ENCODE measurements at regions not wholly inside any gene's neighbourhood (a gene's known extent, or its start where the extent isn't known, plus 50 kb on each side); places are given as distances from the start of the nearest gene placed in this dataset.

DNA sequence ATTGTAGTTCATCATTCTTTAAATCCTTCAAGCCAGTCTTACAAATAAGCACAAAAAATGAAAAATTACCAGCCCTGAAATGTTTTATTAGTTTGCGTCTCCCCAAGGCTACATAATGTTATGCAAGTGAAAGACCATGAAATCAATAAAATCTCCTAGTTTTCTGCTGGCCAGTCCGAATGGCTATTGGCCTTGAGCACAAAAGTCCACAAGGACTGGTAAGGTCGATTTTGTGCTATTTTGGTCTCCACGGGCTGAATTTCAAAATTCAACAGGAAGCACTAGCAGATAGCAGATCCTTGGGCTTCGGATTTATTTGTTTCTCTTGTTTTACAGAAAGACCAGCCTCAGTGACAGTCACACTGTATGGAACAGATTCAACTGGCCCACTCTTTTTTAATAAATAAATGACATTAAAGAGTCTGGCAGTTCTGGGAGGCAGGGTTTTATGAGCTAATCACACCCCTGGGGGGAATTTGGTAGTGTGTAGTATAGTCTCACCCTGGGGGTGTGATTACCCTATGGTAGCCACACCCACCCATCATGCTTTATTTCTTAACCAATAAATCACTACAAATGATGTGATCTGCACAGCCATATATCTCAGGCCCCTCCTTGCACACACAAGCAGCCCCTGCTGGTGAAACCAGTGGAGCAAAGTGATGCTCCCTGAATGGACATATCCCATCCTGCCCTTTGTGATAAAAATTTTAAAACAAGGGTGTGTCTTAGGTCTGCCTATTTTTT lies 51.1 kb upstream of the TMEM33 start:
- H3K27ac ChIP-seq: no peak overlapping the region
- WGBS, 2 donors (ENCODE audit: low coverage in 1 of 2): 47 to 65% methylated on average over 5 of the region's 5 CpGs

DNA sequence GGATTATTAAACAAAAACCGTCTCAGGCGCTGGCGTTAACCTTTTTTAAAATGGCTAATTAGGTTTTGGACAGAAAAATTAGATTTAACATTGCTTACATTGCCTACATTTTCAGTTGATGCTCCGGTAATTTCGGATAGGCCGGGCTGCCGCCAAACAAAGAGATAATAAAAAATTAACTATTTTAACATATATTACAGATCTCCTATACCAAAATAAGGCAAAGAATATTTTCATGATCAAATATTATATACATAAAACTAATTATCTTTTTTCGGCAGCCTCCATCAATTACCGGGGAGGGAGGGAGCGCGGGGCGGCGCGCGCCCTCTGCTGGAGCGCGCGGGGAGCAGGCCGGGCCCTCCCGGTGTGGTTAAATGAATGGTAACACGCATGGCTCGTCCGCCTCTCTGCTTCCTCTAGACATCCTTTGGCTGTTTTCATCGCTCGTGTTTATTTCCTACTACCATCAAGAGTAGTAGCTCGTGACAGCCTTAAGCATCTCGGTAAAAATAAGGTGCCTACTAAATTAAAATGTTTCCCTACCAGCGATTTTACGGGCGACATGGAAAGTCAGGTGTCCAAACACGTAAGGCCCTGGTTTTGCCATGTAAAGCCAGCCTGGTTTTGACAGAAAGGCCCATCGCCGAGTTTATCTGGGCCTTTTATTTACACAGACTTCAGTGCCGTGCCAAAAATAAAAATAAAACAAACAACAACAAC lies 52.4 kb upstream of the TMEM33 start:
- TF ChIP-seq EP300 (IDR thresholded peaks at IDR 0.05): no peak
- TF ChIP-seq, protein P1, sequence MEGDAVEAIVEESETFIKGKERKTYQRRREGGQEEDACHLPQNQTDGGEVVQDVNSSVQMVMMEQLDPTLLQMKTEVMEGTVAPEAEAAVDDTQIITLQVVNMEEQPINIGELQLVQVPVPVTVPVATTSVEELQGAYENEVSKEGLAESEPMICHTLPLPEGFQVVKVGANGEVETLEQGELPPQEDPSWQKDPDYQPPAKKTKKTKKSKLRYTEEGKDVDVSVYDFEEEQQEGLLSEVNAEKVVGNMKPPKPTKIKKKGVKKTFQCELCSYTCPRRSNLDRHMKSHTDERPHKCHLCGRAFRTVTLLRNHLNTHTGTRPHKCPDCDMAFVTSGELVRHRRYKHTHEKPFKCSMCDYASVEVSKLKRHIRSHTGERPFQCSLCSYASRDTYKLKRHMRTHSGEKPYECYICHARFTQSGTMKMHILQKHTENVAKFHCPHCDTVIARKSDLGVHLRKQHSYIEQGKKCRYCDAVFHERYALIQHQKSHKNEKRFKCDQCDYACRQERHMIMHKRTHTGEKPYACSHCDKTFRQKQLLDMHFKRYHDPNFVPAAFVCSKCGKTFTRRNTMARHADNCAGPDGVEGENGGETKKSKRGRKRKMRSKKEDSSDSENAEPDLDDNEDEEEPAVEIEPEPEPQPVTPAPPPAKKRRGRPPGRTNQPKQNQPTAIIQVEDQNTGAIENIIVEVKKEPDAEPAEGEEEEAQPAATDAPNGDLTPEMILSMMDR (IDR thresholded peaks at IDR 0.05): peak in 3 of 4 experiments; percentile 56 to 91 (median 60)
- peak; percentile 71 for ATAC-seq
- no peak overlapping the region for H3K27ac ChIP-seq
- H3K27me3 ChIP-seq: peaks cover 81% of the 10 kb centered on the region
- 4 to 13% methylated on average over 27 to 29 of the region's 34 CpGs for WGBS, 2 donors (ENCODE audit: low coverage in 1 of 2)
- no peaks in the 10 kb centered on the region for H3K9me3 ChIP-seq
- H3K4me3 ChIP-seq: peak overlapping the region in 1 of 2 donors; percentile 52
- peaks cover 0 to 45% (median 21%) of the 10 kb centered on the region in 3 donors for H3K4me1 ChIP-seq
- H3K36me3 ChIP-seq: no peaks in the 10 kb centered on the region

More for the DNA sequence above, 51.1 kb upstream of the TMEM33 start:
- Histone ChIP-seq H3K4me3 (no peak overlapping the region), H3K9me3 (no peaks in the 10 kb centered on the region), H3K36me3 (no peaks in the 10 kb centered on the region), H3K27me3 (peaks cover 67% of the 10 kb centered on the region), H3K4me1 (peaks cover 0 to 33% (median 21%) of the 10 kb centered on the region in 3 donors)
- ATAC-seq: no peak
- TF ChIP-seq, protein P1 (IDR thresholded peaks at IDR 0.05): no peak
- TF ChIP-seq POLR2AphosphoS5 (IDR thresholded peaks at IDR 0.05) (no peak), EP300 (IDR thresholded peaks at IDR 0.05) (no peak), POLR2A (IDR thresholded peaks at IDR 0.05) (no peak)

DNA sequence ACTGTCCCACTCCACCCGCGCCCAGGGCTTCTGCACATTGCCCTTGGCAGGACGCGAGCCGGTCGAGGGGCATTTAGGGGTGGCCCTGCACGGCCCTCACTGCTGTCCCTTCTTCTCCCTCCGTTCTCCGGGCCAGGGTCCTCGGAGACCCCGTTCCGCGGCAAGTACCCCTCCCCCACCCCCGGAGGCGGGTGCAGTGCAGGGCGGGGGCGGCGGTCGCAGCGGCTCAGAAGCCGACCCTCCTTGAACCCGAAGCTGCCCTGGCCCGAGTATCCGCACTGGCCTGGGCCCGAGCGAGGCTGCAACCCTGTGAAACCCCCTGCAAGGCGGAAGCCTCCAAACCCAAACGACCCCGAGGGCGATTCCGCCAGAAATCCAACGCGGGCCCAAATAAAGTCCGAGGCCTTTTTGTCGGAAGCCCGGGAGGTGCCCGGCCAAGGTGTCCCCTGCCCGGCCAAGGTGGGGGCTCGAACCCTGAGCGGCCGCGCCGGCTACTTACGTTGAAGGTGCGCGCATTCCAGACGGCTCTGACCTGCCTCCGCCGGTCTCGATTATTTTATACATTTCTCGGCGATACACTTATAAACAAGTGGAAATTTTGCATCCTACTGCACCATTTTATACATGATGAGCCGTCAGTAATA lies 53.1 kb upstream of the TMEM33 start:
- peaks cover 81% of the 10 kb centered on the region for H3K27me3 ChIP-seq
- peak overlapping the region; percentile 2 to 52 for H3K4me3 ChIP-seq
- no peak for ATAC-seq
- no peaks in the 10 kb centered on the region for H3K9me3 ChIP-seq
- peaks cover 0 to 45% (median 21%) of the 10 kb centered on the region in 3 donors for H3K4me1 ChIP-seq
- TF ChIP-seq, protein P1 (IDR thresholded peaks at IDR 0.05): no peak
- TF ChIP-seq POLR2AphosphoS5 (IDR thresholded peaks at IDR 0.05) (no peak), EP300 (IDR thresholded peaks at IDR 0.05) (no peak), POLR2A (IDR thresholded peaks at IDR 0.05) (no peak)
- H3K36me3 ChIP-seq: no peaks in the 10 kb centered on the region
- 7 to 13% methylated on average over 5 to 27 of the region's 53 CpGs for WGBS, 2 donors (ENCODE audit: low coverage in 1 of 2)
- no peak overlapping the region for H3K27ac ChIP-seq

DNA sequence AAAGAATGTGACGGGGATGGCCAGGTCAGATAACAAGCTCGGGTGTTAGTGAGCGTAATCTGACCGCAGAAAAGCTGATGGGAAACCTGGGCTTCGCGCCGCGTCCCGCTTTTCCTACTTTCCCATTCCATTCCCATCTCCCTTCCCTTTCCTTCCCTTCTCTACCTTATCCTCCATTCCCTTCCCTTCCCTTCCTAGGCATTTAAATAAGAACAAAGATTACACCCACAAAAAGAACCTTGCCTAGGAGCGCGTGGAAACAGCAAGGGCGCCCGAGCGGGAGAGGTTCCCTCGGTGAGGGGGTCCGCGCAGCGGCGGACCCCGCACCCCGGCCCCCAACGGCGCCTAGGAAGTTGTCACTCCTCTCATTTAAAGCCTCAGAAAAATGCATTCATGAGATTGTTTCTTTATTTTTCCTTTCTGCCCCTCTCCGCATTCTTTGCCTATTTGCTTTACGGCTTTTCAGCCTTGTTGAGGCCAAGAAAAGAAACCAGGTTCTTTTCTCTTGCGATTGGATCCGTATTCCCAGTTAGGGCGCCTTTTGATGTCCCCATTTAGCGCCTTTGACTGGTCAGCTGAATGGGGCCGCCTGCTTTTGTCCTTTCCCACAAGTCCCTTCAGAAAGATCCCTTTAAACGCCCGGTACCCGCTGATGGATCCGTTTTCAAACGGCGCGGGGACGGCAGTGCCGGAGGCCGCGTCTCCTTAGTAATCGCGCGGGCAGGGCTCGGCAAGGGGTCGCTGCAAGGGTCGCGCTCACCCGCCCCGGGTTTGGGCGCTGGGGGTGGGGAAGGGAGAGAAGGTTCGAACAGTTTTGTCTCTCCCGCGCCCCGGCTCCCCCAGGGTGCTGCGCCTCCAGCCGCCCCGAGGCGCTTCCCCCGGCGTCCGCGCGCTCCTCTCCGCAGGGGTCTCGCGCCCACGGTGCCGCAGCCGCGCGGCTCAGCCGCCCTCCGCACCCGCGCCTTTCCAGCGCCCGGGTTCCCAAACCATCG lies 54.1 kb upstream of the TMEM33 start:
- Histone ChIP-seq H3K4me3 (peak overlapping the region; percentile 2 to 52), H3K27ac (no peak overlapping the region), H3K4me1 (peaks cover 0 to 45% (median 21%) of the 10 kb centered on the region in 3 donors), H3K9me3 (no peaks in the 10 kb centered on the region), H3K36me3 (no peaks in the 10 kb centered on the region), H3K27me3 (peaks cover 81% of the 10 kb centered on the region)
- ATAC-seq: no peak
- 5 to 7% methylated on average over 21 to 29 of the region's 79 CpGs for WGBS, 2 donors (ENCODE audit: low coverage in 1 of 2)
- TF ChIP-seq POLR2AphosphoS5 (IDR thresholded peaks at IDR 0.05): no peak
- TF ChIP-seq, protein P1 (IDR thresholded peaks at IDR 0.05): no peak
- TF ChIP-seq EP300 (IDR thresholded peaks at IDR 0.05): no peak
- no peak for TF ChIP-seq POLR2A (IDR thresholded peaks at IDR 0.05)

Data from gastroesophageal sphincter (tissue), 4 donors.